H1 (cell line): ENCODE measurements at regions not wholly inside any gene's neighbourhood (a gene's known extent, or its start where the extent isn't known, plus 50 kb on each side); places are given as distances from the start of the nearest gene placed in this dataset.
A peak's percentile ranks its signal among the peaks of the same experiment; 100 is the strongest.

Experiments
- CTCF ChIA-PET: fragments of 300-600 bp; sonication (Branson Sonifier 250); formaldehyde crosslinking; loops from one replicate; lab custom pipeline; 2021; ENCODE audit not compliant: partially characterized antibody; lab: Charles Lee
- POLR2A ChIA-PET: fragments of 300-600 bp; sonication (Branson Sonifier 250); formaldehyde crosslinking; loops from one replicate; lab custom pipeline; 2021; ENCODE audit warnings: inconsistent platforms; ENCODE audit not compliant: partially characterized antibody; lab: Charles Lee
- DNase-seq, 2 experiments: peaks; one replicate each; pipeline versions ENCODE4 v3.0.0 to v3.0.0-alpha.2; 2010 to 2022; ENCODE audit warnings: low spot score in 2 of 2, low read depth in 1 of 2, mixed read lengths in 1 of 2
- FAIRE-seq: peaks from 2 replicates; lab custom pipeline; 2011; peaks lifted over from hg19 to GRCh38; lab: Jason Lieb, UNC
- H2AFZ ChIP-seq: 2 replicates; pipeline ENCODE4 v1.8.1; 2012; ENCODE audit warnings: low read length, inconsistent platforms
- H2AK5ac ChIP-seq: 2 replicates; pipeline ENCODE4 v1.6.1; 2013; ENCODE audit warnings: low read depth, low read length
- H2BK120ac ChIP-seq: replicated peaks from 2 replicates; pipeline ENCODE3; 2013; ENCODE audit warnings: low read depth, low read length, inconsistent platforms
- H2BK12ac ChIP-seq: 2 replicates; pipeline ENCODE4 v1.6.1; 2013; ENCODE audit warnings: low read depth, low read length
- H2BK15ac ChIP-seq: 2 replicates; pipeline ENCODE4 v1.6.1; 2013; ENCODE audit warnings: low read length
- H2BK20ac ChIP-seq: 2 replicates; pipeline ENCODE4 v1.6.1; 2013; ENCODE audit warnings: low read length
- H2BK5ac ChIP-seq: 2 replicates; pipeline ENCODE4 v1.6.1; 2013; ENCODE audit warnings: low read depth, low read length
- H3K14ac ChIP-seq: 2 replicates; pipeline ENCODE4 v1.6.1; 2013; ENCODE audit warnings: inconsistent platforms; ENCODE audit not compliant: insufficient read length
- H3K18ac ChIP-seq: 2 replicates; pipeline ENCODE4 v1.6.1; 2013; ENCODE audit warnings: low read length; ENCODE audit errors: extremely low read depth
- H3K23ac ChIP-seq: 2 replicates; pipeline ENCODE4 v1.6.1; 2013; ENCODE audit warnings: inconsistent platforms; ENCODE audit not compliant: insufficient read length
- H3K23me2 ChIP-seq: 2 replicates; pipeline ENCODE4 v1.6.1; 2013; ENCODE audit warnings: low read depth, low read length
- H3K27ac ChIP-seq: 2 replicates; pipeline ENCODE4 v1.6.1; 2011; ENCODE audit warnings: low read depth, low read length, inconsistent platforms
- H3K27me3 ChIP-seq, 4 experiments: replicated peaks in 1 of 4; 1 replicate in 1 of 4; 2 replicates in 3 of 4; pipeline versions ENCODE4 v1.6.1 to v1.8.1; 2011 to 2013; ENCODE audit warnings: low read length in 3 of 4, mild to moderate bottlenecking in 3 of 4, inconsistent platforms in 2 of 4, mixed read lengths in 2 of 4, moderate library complexity in 1 of 4; ENCODE audit not compliant: control insufficient read depth in 3 of 4, insufficient read depth in 3 of 4; ENCODE audit errors: extremely low read depth in 1 of 4
- H3K36me3 ChIP-seq, 4 experiments: 2 replicates each; pipeline versions ENCODE4 v1.6.1 to v1.8.1; 2011 to 2013; ENCODE audit warnings: mild to moderate bottlenecking in 4 of 4, low read length in 3 of 4, moderate library complexity in 2 of 4, control low read depth in 1 of 4, inconsistent platforms in 1 of 4; ENCODE audit not compliant: insufficient read depth in 4 of 4, control insufficient read depth in 2 of 4
- H3K4ac ChIP-seq: replicated peaks from 2 replicates; pipeline ENCODE3; 2013; ENCODE audit warnings: low read length, low read depth, mixed read lengths, inconsistent platforms; ENCODE audit not compliant: insufficient read length
- H3K4me1 ChIP-seq, 4 experiments: replicated peaks in 1 of 4; 1 replicate in 1 of 4; 2 replicates in 3 of 4; pipeline versions ENCODE4 v1.6.1 to v1.8.1; 2011 to 2013; ENCODE audit warnings: low read length in 3 of 4, inconsistent platforms in 2 of 4, mixed read lengths in 1 of 4; ENCODE audit not compliant: insufficient read depth in 4 of 4, control insufficient read depth in 3 of 4
- H3K4me2 ChIP-seq, 2 experiments: 2 replicates each; pipeline versions ENCODE4 v1.6.1 to v1.8.1; 2011 to 2013; ENCODE audit warnings: low read depth in 2 of 2, low read length in 2 of 2, control low read depth in 1 of 2, inconsistent platforms in 1 of 2, mild to moderate bottlenecking in 1 of 2; ENCODE audit not compliant: insufficient read depth in 1 of 2
- H3K4me3 ChIP-seq, 4 experiments: fragments of 200-600, 300-600 bp in 1 of 4; sonication (generic), shearing (Covaris generic), sonication (Bioruptor Twin) in 1 of 4; 2 replicates each; pipeline versions ENCODE4 v1.5.1 to v1.8.1; 2011 to 2016; ENCODE audit warnings: low read length in 4 of 4, low read depth in 3 of 4, control low read depth in 2 of 4, inconsistent platforms in 2 of 4, mild to moderate bottlenecking in 2 of 4, mixed read lengths in 1 of 4, moderate library complexity in 1 of 4; ENCODE audit not compliant: insufficient read depth in 2 of 4; ENCODE audit errors: extremely low read depth in 1 of 4
- H3K56ac ChIP-seq: replicated peaks from 2 replicates; pipeline ENCODE3; 2013; ENCODE audit warnings: low read depth, mild to moderate bottlenecking, mixed read lengths, low read length, inconsistent platforms; ENCODE audit not compliant: insufficient read length
- H3K79me1 ChIP-seq: 2 replicates; pipeline ENCODE4 v1.6.1; 2013; ENCODE audit warnings: low read depth, low read length, control low read depth
- H3K79me2 ChIP-seq, 2 experiments: 2 replicates each; pipeline versions ENCODE4 v1.6.1 to v1.8.1; 2012 to 2013; ENCODE audit warnings: low read length in 2 of 2, mild to moderate bottlenecking in 2 of 2, inconsistent platforms in 1 of 2; ENCODE audit not compliant: insufficient read depth in 2 of 2, control insufficient read depth in 1 of 2
- H3K9ac ChIP-seq, 4 experiments: replicated peaks in 1 of 4; 1 replicate in 1 of 4; 2 replicates in 3 of 4; pipeline versions ENCODE4 v1.6.1 to v1.8.1; 2011 to 2013; ENCODE audit warnings: low read depth in 3 of 4, low read length in 3 of 4, control low read depth in 2 of 4, mild to moderate bottlenecking in 2 of 4, moderate library complexity in 2 of 4, inconsistent platforms in 1 of 4; ENCODE audit errors: extremely low read depth in 1 of 4
- H3K9me3 ChIP-seq, 2 experiments: 2 replicates each; pipeline versions ENCODE4 v1.6.1 to v1.8.1; 2012 to 2013; ENCODE audit warnings: mild to moderate bottlenecking in 2 of 2, moderate library complexity in 2 of 2, control low read depth in 1 of 2, inconsistent platforms in 1 of 2, low read depth in 1 of 2, low read length in 1 of 2, mixed read lengths in 1 of 2; ENCODE audit not compliant: insufficient read depth in 2 of 2
- H4K20me1 ChIP-seq, 2 experiments: replicated peaks in 1 of 2; 2 replicates each; pipeline versions ENCODE3 to v1.8.1; 2011 to 2013; ENCODE audit warnings: inconsistent platforms in 2 of 2, low read length in 2 of 2, mild to moderate bottlenecking in 1 of 2; ENCODE audit not compliant: insufficient read depth in 2 of 2, control insufficient read depth in 1 of 2
- H4K5ac ChIP-seq: 2 replicates; pipeline ENCODE4 v1.6.1; 2013; ENCODE audit warnings: low read length, low read depth, mixed read lengths, inconsistent platforms; ENCODE audit not compliant: insufficient read length
- H4K8ac ChIP-seq: 2 replicates; pipeline ENCODE4 v1.8.0; 2013; ENCODE audit warnings: mild to moderate bottlenecking, moderate library complexity, low read length, inconsistent platforms; ENCODE audit not compliant: insufficient read depth; ENCODE audit errors: extremely low read depth
- H4K91ac ChIP-seq: replicated peaks from 2 replicates; pipeline ENCODE3; 2013; ENCODE audit warnings: low read length, mixed read lengths, inconsistent platforms; ENCODE audit not compliant: insufficient read length
- BRCA1 ChIP-seq: IDR thresholded peaks from 2 replicates; pipeline ENCODE4 v1.6.1; 2012; ENCODE audit warnings: low read depth, low read length, improper control_type of control experiment
- EGR1 ChIP-seq: IDR thresholded peaks from 2 replicates; pipeline ENCODE4 v1.6.1; 2011; ENCODE audit warnings: low read depth, low read length, borderline replicate concordance
- NANOG ChIP-seq: IDR thresholded peaks from 2 replicates; pipeline ENCODE4 v1.6.1; 2011; ENCODE audit warnings: low read length, low read depth, mild to moderate bottlenecking, inconsistent platforms; ENCODE audit not compliant: insufficient read depth, poor library complexity, severe bottlenecking
- POU5F1 ChIP-seq: IDR thresholded peaks from 2 replicates; pipeline ENCODE4 v1.6.1; 2011; ENCODE audit warnings: low read depth, mild to moderate bottlenecking, low read length, moderate library complexity
- RXRA ChIP-seq: IDR thresholded peaks from 2 replicates; pipeline ENCODE4 v1.6.1; 2011; ENCODE audit warnings: low read depth, mild to moderate bottlenecking, low read length, moderate library complexity; ENCODE audit not compliant: insufficient read depth
- SUZ12 ChIP-seq: fragments of 200-600 bp; sonication (generic); IDR thresholded peaks from 2 replicates; pipeline ENCODE4 v1.6.1; 2012; ENCODE audit warnings: mild to moderate bottlenecking, inconsistent platforms, low read length, moderate library complexity, mixed read lengths
- TCF12 ChIP-seq: IDR thresholded peaks from 2 replicates; pipeline ENCODE4 v1.6.1; 2011; ENCODE audit warnings: low read depth, mild to moderate bottlenecking, low read length
- ZNF274 ChIP-seq: IDR thresholded peaks from 2 replicates; pipeline ENCODE4 v1.7.0; 2012; ENCODE audit warnings: low read length, borderline replicate concordance; ENCODE audit errors: extremely low read depth
- TF ChIP-seq, protein P1 (sequence below): IDR thresholded peaks from 2 replicates; pipeline ENCODE4 v1.6.1; 2012; ENCODE audit warnings: inconsistent platforms
- TF ChIP-seq, protein P2 (sequence below), 3 experiments: IDR thresholded peaks; 1 replicate in 2 of 3; 2 replicates in 1 of 3; pipeline versions ENCODE4 v1.5.1 to v1.6.1; 2011; ENCODE audit warnings: low read length in 3 of 3, mild to moderate bottlenecking in 3 of 3, inconsistent platforms in 2 of 3, low read depth in 1 of 3, moderate library complexity in 1 of 3; ENCODE audit not compliant: insufficient read depth in 1 of 3; ENCODE audit errors: control extremely low read depth in 1 of 3
- TF ChIP-seq, protein P3 (sequence below): IDR thresholded peaks from 2 replicates; pipeline ENCODE4 v1.6.1; 2011; ENCODE audit warnings: low read depth, mild to moderate bottlenecking, low read length; ENCODE audit not compliant: insufficient read depth

DNA sequence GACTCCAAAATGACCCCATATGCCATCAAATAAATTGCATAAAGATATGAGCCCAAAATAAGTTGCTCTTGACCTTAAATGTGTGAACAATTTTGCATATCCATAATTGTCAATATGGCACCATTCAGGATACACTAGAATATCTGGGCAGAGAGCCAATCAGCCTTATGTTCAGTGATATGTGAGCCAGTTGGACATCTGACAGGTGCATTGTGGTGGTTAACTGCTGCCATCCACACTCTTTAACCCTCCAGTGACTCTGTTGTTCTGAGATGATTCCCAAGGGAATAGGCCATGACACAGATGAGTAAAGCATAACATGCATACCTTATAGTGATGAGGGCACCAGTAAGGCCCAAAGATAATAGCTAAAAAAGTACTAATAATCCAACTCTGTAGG is 500.1 kb downstream of the PCDH18 start:
- Histone ChIP-seq H2BK120ac (no peak overlapping the region), H3K79me1 (no peaks in the 10 kb centered on the region), H3K27me3 (no peaks in the 10 kb centered on the region), H3K27ac (no peak overlapping the region), H2AK5ac (no peak overlapping the region), H3K23me2 (no peaks in the 10 kb centered on the region), H2BK5ac (no peak overlapping the region), H2BK20ac (no peak overlapping the region), H3K4me1 (no peaks in the 10 kb centered on the region), H3K4ac (no peak overlapping the region), H3K56ac (no peak overlapping the region), H3K36me3 (no peaks in the 10 kb centered on the region), H3K14ac (no peak overlapping the region), H3K23ac (no peak overlapping the region), H4K5ac (no peak overlapping the region), H3K9ac (no peak overlapping the region), H3K4me2 (no peak overlapping the region), H3K18ac (no peak overlapping the region), H3K79me2 (no peaks in the 10 kb centered on the region), H4K91ac (no peak overlapping the region), H2BK15ac (no peak overlapping the region), H4K8ac (no peak overlapping the region), H3K9me3 (no peaks in the 10 kb centered on the region), H2BK12ac (no peak overlapping the region), H3K4me3 (no peak overlapping the region), H4K20me1 (no peaks in the 10 kb centered on the region), H2AFZ (0 out of 2 replicates have a peak overlapping the region, but pooled peaks have one; percentile 20)
- CTCF ChIA-PET, result no interaction called here
- POLR2A ChIA-PET, result no interaction called here
- DNase-seq (no peak), FAIRE-seq (no peak)
- TF ChIP-seq, protein P1, sequence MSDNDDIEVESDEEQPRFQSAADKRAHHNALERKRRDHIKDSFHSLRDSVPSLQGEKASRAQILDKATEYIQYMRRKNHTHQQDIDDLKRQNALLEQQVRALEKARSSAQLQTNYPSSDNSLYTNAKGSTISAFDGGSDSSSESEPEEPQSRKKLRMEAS, result no peak
- TF ChIP-seq SUZ12 (no peak), TCF12 (no peak), NANOG (no peak), RXRA (no peak), BRCA1 (no peak), ZNF274 (no peak), EGR1 (no peak), POU5F1 (no peak)
- TF ChIP-seq, protein P2, sequence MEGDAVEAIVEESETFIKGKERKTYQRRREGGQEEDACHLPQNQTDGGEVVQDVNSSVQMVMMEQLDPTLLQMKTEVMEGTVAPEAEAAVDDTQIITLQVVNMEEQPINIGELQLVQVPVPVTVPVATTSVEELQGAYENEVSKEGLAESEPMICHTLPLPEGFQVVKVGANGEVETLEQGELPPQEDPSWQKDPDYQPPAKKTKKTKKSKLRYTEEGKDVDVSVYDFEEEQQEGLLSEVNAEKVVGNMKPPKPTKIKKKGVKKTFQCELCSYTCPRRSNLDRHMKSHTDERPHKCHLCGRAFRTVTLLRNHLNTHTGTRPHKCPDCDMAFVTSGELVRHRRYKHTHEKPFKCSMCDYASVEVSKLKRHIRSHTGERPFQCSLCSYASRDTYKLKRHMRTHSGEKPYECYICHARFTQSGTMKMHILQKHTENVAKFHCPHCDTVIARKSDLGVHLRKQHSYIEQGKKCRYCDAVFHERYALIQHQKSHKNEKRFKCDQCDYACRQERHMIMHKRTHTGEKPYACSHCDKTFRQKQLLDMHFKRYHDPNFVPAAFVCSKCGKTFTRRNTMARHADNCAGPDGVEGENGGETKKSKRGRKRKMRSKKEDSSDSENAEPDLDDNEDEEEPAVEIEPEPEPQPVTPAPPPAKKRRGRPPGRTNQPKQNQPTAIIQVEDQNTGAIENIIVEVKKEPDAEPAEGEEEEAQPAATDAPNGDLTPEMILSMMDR (IDR thresholded peaks at IDR 0.05; ENCODE audit: control extremely low read depth in 1 of 3, insufficient read depth in 1 of 3, low read depth in 1 of 3, low read length in 3 of 3), result no peak
- TF ChIP-seq, protein P3, sequence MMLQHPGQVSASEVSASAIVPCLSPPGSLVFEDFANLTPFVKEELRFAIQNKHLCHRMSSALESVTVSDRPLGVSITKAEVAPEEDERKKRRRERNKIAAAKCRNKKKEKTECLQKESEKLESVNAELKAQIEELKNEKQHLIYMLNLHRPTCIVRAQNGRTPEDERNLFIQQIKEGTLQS, result no peak
